ENCODE measurements at regions not wholly inside any gene's neighbourhood (a gene's known extent, or its start where the extent isn't known, plus 50 kb on each side); places are given as distances from the start of the nearest gene placed in this dataset.

DNA sequence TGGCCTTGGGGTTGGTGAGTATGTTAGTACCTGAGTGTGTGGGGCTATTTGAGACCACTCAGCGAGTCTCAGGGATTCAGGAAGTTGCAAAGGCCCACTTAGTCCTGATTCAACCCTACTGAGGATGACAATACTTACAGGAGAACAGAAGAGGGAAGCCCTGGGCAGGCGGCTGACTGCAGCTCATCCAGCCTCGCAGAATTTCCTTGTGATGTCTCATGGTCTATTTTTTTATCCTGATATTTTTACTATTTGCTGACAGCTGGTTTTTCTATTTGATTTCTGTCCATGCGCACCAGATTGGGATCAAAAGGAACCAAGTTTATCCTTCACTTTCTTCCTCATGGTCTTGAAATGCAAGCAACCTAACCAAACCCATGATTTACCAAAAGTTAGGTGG is 201.8 kb upstream of the LNX1 start:
- no peaks in the 10 kb centered on the region for H3K9me3 Mint-ChIP-seq
- no peaks in the 10 kb centered on the region for H3K36me3 Mint-ChIP-seq (ENCODE audit: low read depth)
- H3K27ac Mint-ChIP-seq = no peak overlapping the region
- H3K27me3 Mint-ChIP-seq (ENCODE audit: low read depth) = no peaks in the 10 kb centered on the region
- H3K4me3 Mint-ChIP-seq = no peak overlapping the region
- TF ChIP-seq, protein P1, sequence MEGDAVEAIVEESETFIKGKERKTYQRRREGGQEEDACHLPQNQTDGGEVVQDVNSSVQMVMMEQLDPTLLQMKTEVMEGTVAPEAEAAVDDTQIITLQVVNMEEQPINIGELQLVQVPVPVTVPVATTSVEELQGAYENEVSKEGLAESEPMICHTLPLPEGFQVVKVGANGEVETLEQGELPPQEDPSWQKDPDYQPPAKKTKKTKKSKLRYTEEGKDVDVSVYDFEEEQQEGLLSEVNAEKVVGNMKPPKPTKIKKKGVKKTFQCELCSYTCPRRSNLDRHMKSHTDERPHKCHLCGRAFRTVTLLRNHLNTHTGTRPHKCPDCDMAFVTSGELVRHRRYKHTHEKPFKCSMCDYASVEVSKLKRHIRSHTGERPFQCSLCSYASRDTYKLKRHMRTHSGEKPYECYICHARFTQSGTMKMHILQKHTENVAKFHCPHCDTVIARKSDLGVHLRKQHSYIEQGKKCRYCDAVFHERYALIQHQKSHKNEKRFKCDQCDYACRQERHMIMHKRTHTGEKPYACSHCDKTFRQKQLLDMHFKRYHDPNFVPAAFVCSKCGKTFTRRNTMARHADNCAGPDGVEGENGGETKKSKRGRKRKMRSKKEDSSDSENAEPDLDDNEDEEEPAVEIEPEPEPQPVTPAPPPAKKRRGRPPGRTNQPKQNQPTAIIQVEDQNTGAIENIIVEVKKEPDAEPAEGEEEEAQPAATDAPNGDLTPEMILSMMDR (IDR thresholded peaks at IDR 0.05; ENCODE audit: unreplicated experiment in 3 of 3) = no peak
- H3K4me1 Mint-ChIP-seq = no peaks in the 10 kb centered on the region

DNA sequence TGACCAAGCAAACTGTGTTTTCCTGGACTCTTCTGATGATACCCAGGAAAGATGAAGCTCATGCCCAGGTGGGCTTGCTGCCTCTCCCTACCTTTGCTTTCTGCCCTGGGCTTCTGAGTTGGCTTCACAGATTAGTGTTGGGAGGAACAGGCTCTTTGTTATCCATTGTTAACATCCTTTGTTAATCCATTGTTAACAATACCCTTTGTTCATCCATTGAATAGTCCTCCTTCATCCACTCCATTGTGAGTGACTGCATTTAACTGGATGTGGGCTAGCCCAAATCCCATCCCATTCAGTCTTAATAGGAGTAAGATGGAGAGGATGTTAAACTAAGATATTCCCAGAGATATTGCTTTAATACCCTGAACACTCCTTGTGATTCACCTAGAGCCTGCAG is 199.0 kb upstream of the LNX1 start:
- Mint-ChIP-seq H3K9me3 (no peaks in the 10 kb centered on the region), H3K27ac (peak overlapping the region in 1 of 3 experiments; percentile 88), H3K27me3 (ENCODE audit: low read depth) (no peaks in the 10 kb centered on the region), H3K4me3 (no peak overlapping the region), H3K4me1 (peaks cover 8% of the 10 kb centered on the region), H3K36me3 (ENCODE audit: low read depth) (no peaks in the 10 kb centered on the region)
- TF ChIP-seq, protein P1 (IDR thresholded peaks at IDR 0.05; ENCODE audit: unreplicated experiment in 3 of 3) = no peak

DNA sequence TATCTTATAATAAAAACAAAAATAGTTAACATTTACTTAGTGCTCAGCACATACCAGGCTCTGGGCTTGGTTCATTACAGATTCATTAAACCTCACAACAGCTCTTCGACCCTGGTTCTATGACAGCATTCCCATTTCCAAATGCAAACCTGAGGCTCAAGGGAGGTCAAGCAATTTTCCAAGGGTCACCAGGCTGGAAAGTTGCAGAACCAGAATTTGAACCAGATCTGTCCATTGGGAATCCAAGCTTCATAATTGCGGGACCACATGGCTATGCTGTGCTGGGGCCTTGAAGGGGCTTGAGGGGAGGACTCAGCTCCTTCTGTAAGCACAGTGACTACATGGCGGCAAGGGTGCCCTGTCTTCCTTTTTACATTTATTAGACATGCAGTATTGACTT is 197.3 kb upstream of the LNX1 start:
- Mint-ChIP-seq H3K4me1 (peaks cover 12% of the 10 kb centered on the region), H3K36me3 (ENCODE audit: low read depth) (no peaks in the 10 kb centered on the region), H3K27me3 (ENCODE audit: low read depth) (no peaks in the 10 kb centered on the region), H3K4me3 (no peak overlapping the region), H3K27ac (peak overlapping the region in 2 of 3 experiments; percentile 5 to 88), H3K9me3 (no peaks in the 10 kb centered on the region)
- TF ChIP-seq, protein P1 (IDR thresholded peaks at IDR 0.05; ENCODE audit: unreplicated experiment in 3 of 3) = no peak

DNA sequence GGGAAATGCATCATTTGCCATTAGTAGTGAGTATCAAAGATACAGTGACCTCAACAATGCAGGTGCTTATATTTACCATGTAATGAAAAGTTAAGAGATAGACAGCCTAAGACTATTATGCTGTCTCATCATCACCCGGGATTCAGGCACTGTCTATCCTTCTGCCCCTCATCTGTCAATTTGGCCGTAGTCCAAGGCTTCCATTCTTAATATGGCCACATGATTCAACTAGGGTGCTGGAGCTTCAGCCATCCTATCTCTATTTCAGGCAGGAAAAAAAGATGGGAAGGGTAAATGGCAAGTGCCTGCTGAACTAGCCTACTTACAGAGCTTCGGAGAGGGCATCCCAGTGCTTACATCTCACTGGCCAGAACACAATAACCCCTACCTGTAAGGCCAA is 196.7 kb upstream of the LNX1 start:
- Mint-ChIP-seq H3K4me1 (peaks cover 12% of the 10 kb centered on the region), H3K9me3 (no peaks in the 10 kb centered on the region), H3K36me3 (ENCODE audit: low read depth) (no peaks in the 10 kb centered on the region), H3K4me3 (no peak overlapping the region), H3K27me3 (ENCODE audit: low read depth) (no peaks in the 10 kb centered on the region), H3K27ac (peak overlapping the region in 1 of 3 experiments; percentile 88)
- TF ChIP-seq, protein P1 (IDR thresholded peaks at IDR 0.05; ENCODE audit: unreplicated experiment in 3 of 3) = no peak

DNA sequence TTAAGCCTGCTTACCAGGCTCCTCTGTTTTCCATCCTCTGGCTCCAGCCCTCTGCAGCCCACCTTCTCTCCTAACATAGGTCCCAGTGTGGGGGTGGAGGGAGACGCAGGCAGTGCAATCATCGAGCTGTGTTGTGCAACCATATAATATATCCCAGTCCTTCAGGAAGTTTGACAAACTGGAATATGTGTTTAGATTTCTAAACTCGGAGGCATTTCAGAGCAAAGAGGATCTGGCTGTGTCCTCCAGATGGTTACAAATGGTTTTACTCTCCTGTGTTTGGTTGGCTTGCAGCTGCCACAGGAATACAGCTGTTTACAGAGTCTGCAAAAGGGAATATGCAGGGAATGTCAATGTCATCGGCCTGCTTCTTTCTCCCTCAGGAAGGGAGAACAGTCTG is 195.3 kb upstream of the LNX1 start:
- Mint-ChIP-seq H3K4me3 (no peak overlapping the region), H3K4me1 (peaks cover 18% of the 10 kb centered on the region), H3K27me3 (ENCODE audit: low read depth) (no peaks in the 10 kb centered on the region), H3K9me3 (no peaks in the 10 kb centered on the region), H3K27ac (peak overlapping the region; percentile 69 to 81 (median 74)), H3K36me3 (ENCODE audit: low read depth) (no peaks in the 10 kb centered on the region)
- TF ChIP-seq, protein P1 (IDR thresholded peaks at IDR 0.05; ENCODE audit: unreplicated experiment in 3 of 3) = no peak

DNA sequence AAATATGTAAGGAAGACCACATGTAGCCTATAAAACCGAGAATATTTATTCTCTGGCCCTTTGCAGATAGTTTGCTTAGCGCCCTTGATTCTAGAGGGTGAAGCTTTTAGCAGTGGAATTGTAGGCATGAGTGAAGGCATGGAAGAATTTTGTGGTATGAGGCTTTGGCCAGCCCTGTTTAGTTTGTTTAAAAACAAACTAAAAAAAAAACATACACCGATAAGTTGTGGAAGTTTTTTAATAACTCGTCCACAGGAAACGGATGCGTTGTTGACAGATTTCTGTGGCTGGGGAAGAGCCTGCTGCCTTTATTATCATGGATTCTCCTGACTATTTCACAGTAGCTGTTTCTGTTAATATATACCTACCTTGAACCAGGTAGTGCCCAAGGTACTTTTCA is 194.7 kb upstream of the LNX1 start:
- Mint-ChIP-seq H3K4me3 (no peak overlapping the region), H3K4me1 (peaks cover 19% of the 10 kb centered on the region), H3K27me3 (ENCODE audit: low read depth) (no peaks in the 10 kb centered on the region), H3K27ac (peak overlapping the region in 2 of 3 experiments; percentile 69 to 81), H3K36me3 (ENCODE audit: low read depth) (no peaks in the 10 kb centered on the region), H3K9me3 (no peaks in the 10 kb centered on the region)
- TF ChIP-seq, protein P1 (IDR thresholded peaks at IDR 0.05; ENCODE audit: unreplicated experiment in 3 of 3) = no peak
